K562 (cell line): ENCODE measurements at regions not wholly inside any gene's neighbourhood (a gene's known extent, or its start where the extent isn't known, plus 50 kb on each side); places are given as distances from the start of the nearest gene placed in this dataset.

Experiments used
- CBX8 ChIP-seq: fragments of 200-600 bp; sonication (generic); IDR thresholded peaks from 2 replicates; pipeline ENCODE4 v1.6.1; 2012; ENCODE audit warnings: borderline replicate concordance, mixed run types, low read depth, mild to moderate bottlenecking, moderate library complexity, mixed read lengths, low read length, control low read depth, inconsistent platforms; ENCODE audit not compliant: poor library complexity, severe bottlenecking; ENCODE audit errors: extremely low read depth
- ERF ChIP-seq: fragments of 450-650 bp; formaldehyde crosslinking; IDR thresholded peaks from 2 replicates; pipeline ENCODE4 v1.4.0; 2020; ENCODE audit warnings: mild to moderate bottlenecking, mixed read lengths
- RFX5 ChIP-seq: IDR thresholded peaks from 2 replicates; pipeline ENCODE4 v1.6.1; 2011; ENCODE audit warnings: low read depth, mild to moderate bottlenecking, improper control_type of control experiment, low read length
- SETDB1 ChIP-seq: IDR thresholded peaks from one replicate; pipeline ENCODE4 v1.6.1; 2012; ENCODE audit warnings: low read length, control low read depth, inconsistent platforms
- SIN3B ChIP-seq: fragments of 450-650 bp; IDR thresholded peaks from 2 replicates; pipeline ENCODE4 v1.6.1; 2017; ENCODE audit warnings: low read depth, mild to moderate bottlenecking, moderate library complexity
- TAF1 ChIP-seq: IDR thresholded peaks from 2 replicates; pipeline ENCODE4 v1.6.1; 2011; ENCODE audit warnings: mild to moderate bottlenecking, low read length, moderate library complexity; ENCODE audit not compliant: insufficient read depth, control insufficient read depth, severe bottlenecking; ENCODE audit errors: extremely low read depth
- ZBTB1 ChIP-seq: sonication (generic); formaldehyde crosslinking; IDR thresholded peaks from 2 replicates; pipeline ENCODE4 v1.8.1; 2023; ENCODE audit warnings: missing genetic modification reagents, low read depth, mild to moderate bottlenecking, borderline replicate concordance
- TF ChIP-seq, protein P1 (sequence below): fragments of 450-650 bp; conservative IDR thresholded peaks from 2 replicates; pipeline ENCODE4 v1.6.1; 2016; ENCODE audit warnings: missing genetic modification characterization, low read depth, mild to moderate bottlenecking, control low read depth, missing compliant biosample characterization
- TF ChIP-seq, protein P2 (sequence below): fragments of 450-650 bp; formaldehyde crosslinking; IDR thresholded peaks from 2 replicates; pipeline ENCODE4 v1.4.0; 2020; ENCODE audit warnings: mild to moderate bottlenecking, moderate library complexity
- TF ChIP-seq, protein P3 (sequence below): fragments of 250-450 bp; sonication (Bioruptor Pico); IDR thresholded peaks from 2 replicates; pipeline ENCODE4 v1.5.0; 2021

DNA sequence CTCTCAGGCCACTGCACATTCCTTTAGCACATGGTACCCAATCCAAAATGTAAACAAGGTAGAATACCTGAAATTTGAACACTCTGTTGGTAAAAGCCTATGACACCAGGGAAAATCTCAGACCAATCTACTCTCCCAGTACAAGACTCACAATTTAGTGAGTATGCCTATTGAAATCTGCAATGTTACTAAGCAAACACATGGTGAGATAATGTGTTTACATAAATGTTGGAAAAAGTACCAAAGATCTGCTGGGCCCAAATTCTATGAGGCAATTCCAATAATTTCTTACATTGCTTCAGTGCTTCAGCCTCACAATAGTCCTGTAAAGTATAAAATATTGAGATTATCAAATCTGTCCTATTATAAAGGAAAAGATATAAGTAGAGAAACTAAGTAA is 536.1 kb downstream of the PYDC2 start:
- TF ChIP-seq, protein P1, sequence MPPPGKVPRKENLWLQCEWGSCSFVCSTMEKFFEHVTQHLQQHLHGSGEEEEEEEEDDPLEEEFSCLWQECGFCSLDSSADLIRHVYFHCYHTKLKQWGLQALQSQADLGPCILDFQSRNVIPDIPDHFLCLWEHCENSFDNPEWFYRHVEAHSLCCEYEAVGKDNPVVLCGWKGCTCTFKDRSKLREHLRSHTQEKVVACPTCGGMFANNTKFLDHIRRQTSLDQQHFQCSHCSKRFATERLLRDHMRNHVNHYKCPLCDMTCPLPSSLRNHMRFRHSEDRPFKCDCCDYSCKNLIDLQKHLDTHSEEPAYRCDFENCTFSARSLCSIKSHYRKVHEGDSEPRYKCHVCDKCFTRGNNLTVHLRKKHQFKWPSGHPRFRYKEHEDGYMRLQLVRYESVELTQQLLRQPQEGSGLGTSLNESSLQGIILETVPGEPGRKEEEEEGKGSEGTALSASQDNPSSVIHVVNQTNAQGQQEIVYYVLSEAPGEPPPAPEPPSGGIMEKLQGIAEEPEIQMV (tag) = no peak
- TF ChIP-seq ERF (CRISPR knock-in tag) (no peak), TAF1 (no peak), SIN3B (no peak), CBX8 (no peak), RFX5 (no peak), SETDB1 (no peak), ZBTB1 (CRISPR knock-in tag) (no peak)
- TF ChIP-seq, protein P2, sequence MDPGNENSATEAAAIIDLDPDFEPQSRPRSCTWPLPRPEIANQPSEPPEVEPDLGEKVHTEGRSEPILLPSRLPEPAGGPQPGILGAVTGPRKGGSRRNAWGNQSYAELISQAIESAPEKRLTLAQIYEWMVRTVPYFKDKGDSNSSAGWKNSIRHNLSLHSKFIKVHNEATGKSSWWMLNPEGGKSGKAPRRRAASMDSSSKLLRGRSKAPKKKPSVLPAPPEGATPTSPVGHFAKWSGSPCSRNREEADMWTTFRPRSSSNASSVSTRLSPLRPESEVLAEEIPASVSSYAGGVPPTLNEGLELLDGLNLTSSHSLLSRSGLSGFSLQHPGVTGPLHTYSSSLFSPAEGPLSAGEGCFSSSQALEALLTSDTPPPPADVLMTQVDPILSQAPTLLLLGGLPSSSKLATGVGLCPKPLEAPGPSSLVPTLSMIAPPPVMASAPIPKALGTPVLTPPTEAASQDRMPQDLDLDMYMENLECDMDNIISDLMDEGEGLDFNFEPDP (CRISPR knock-in tag) = no peak
- TF ChIP-seq, protein P3, sequence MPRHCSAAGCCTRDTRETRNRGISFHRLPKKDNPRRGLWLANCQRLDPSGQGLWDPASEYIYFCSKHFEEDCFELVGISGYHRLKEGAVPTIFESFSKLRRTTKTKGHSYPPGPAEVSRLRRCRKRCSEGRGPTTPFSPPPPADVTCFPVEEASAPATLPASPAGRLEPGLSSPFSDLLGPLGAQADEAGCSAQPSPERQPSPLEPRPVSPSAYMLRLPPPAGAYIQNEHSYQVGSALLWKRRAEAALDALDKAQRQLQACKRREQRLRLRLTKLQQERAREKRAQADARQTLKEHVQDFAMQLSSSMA (CRISPR knock-in tag) = no peak
